Keratinocyte (primary cell): ENCODE measurements at regions not wholly inside any gene's neighbourhood (a gene's known extent, or its start where the extent isn't known, plus 50 kb on each side); places are given as distances from the start of the nearest gene placed in this dataset.

Source experiments
- DNase-seq: peaks from one replicate; pipeline ENCODE4 v3.0.0-alpha.2; 2011; ENCODE audit warnings: low read depth, missing footprints, low spot score
- FAIRE-seq: peaks from 2 replicates; lab custom pipeline; 2011; peaks lifted over from hg19 to GRCh38; lab: Jason Lieb, UNC
- H2AFZ ChIP-seq: 2 replicates; pipeline ENCODE4 v1.6.0; 2012; ENCODE audit warnings: low read length, control low read depth, inconsistent platforms; ENCODE audit not compliant: control insufficient read depth
- H3K27ac ChIP-seq: 2 replicates; pipeline ENCODE4 v1.5.1; 2011; ENCODE audit warnings: low read length; ENCODE audit not compliant: control insufficient read depth, insufficient read depth
- H3K27me3 ChIP-seq: 3 replicates; pipeline ENCODE4 v1.6.0; 2011; ENCODE audit warnings: low read length; ENCODE audit not compliant: control insufficient read depth, insufficient read depth; ENCODE audit errors: extremely low read depth
- H3K36me3 ChIP-seq, 2 experiments: 2 replicates in 1 of 2; 3 replicates in 1 of 2; pipeline ENCODE4 v1.5.1; 2011; ENCODE audit warnings: low read length in 2 of 2, mild to moderate bottlenecking in 1 of 2; ENCODE audit not compliant: control insufficient read depth in 2 of 2, insufficient read depth in 2 of 2; ENCODE audit errors: extremely low read depth in 1 of 2
- H3K4me1 ChIP-seq: 3 replicates; pipeline ENCODE4 v1.5.1; 2011; ENCODE audit warnings: low read length; ENCODE audit not compliant: control insufficient read depth, insufficient read depth; ENCODE audit errors: extremely low read depth
- H3K4me2 ChIP-seq: 3 replicates; pipeline ENCODE4 v1.6.0; 2011; ENCODE audit warnings: low read depth, low read length; ENCODE audit not compliant: control insufficient read depth, insufficient read depth; ENCODE audit errors: extremely low read depth
- H3K4me3 ChIP-seq, 3 experiments: fragments of 200-600 bp in 1 of 3; sonication (generic) in 1 of 3; 2 replicates in 2 of 3; 3 replicates in 1 of 3; pipeline ENCODE4 v1.5.1; 2011 to 2016; ENCODE audit warnings: low read length in 3 of 3, mild to moderate bottlenecking in 3 of 3, control low read depth in 2 of 3, inconsistent platforms in 1 of 3, low read depth in 1 of 3, mixed read lengths in 1 of 3, mixed run types in 1 of 3, moderate library complexity in 1 of 3; ENCODE audit not compliant: control insufficient read depth in 2 of 3, insufficient read depth in 2 of 3; ENCODE audit errors: extremely low read depth in 1 of 3
- H3K79me2 ChIP-seq: 2 replicates; pipeline ENCODE4 v1.6.0; 2012; ENCODE audit warnings: low read length; ENCODE audit not compliant: control insufficient read depth, insufficient read depth
- H3K9ac ChIP-seq: 3 replicates; pipeline ENCODE4 v1.6.0; 2011; ENCODE audit warnings: low read length; ENCODE audit not compliant: control insufficient read depth, insufficient read depth; ENCODE audit errors: extremely low read depth
- H3K9me1 ChIP-seq: 3 replicates; pipeline ENCODE4 v1.6.0; 2011; ENCODE audit warnings: low read length; ENCODE audit not compliant: control insufficient read depth, insufficient read depth; ENCODE audit errors: extremely low read depth
- H3K9me3 ChIP-seq: 2 replicates; pipeline ENCODE4 v1.5.1; 2012; ENCODE audit warnings: low read depth, low read length; ENCODE audit not compliant: control insufficient read depth
- H4K20me1 ChIP-seq: 3 replicates; pipeline ENCODE4 v1.6.0; 2011; ENCODE audit warnings: low read length; ENCODE audit not compliant: control insufficient read depth, insufficient read depth; ENCODE audit errors: extremely low read depth
- EZH2 ChIP-seq: IDR thresholded peaks from one replicate; pipeline ENCODE4 v1.6.1; 2012; ENCODE audit warnings: inconsistent platforms, mild to moderate bottlenecking, low read length, moderate library complexity
- dilution Hi-C: fragments of 300-500 bp; cut with MboI; formaldehyde crosslinking; loops from one replicate; pipeline ENCODE4 v1.7.0; 2020; ENCODE audit warnings: low sequenced_read_pairs; ENCODE audit not compliant: extremely low pct_ligation_motif_present
- TF ChIP-seq, protein P1 (sequence below), 3 experiments: IDR thresholded peaks in 1 of 3; conservative IDR thresholded peaks in 1 of 3; optimal IDR thresholded peaks in 1 of 3; 2 replicates in 2 of 3; 3 replicates in 1 of 3; pipeline versions ENCODE3 to v1.5.1; 2011; ENCODE audit warnings: low read length in 3 of 3, mild to moderate bottlenecking in 3 of 3, moderate library complexity in 2 of 3, control low read depth in 1 of 3, inconsistent platforms in 1 of 3; ENCODE audit not compliant: insufficient read depth in 2 of 3; ENCODE audit errors: extremely low read depth in 1 of 3

DNA sequence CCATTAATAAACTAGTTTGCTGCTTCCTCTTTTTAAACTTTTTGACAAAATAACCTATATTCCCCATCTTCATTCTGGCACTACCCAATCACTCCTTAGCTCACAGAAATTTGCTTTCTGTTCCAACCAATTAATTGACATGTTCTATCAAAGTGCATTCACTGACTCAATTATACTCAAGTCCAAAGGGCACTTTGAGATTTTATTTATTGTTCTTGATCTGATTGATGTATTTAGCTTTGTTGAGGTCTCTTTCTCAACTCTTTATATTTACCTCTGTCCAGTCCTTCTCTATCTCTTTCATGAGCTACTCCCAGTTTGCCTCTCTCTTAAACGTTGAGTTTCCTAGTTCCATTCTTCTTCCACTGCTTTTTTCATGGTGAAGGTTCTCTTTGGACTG lies 104.4 kb upstream of the TENT5A start:
- Histone ChIP-seq H3K4me1 (no peaks in the 10 kb centered on the region), H3K9ac (no peak overlapping the region), H4K20me1 (no peaks in the 10 kb centered on the region), H3K27ac (no peak overlapping the region), H3K9me3 (no peaks in the 10 kb centered on the region), H3K36me3 (no peaks in the 10 kb centered on the region), H3K27me3 (no peaks in the 10 kb centered on the region), H2AFZ (no peak overlapping the region), H3K9me1 (no peaks in the 10 kb centered on the region), H3K79me2 (no peaks in the 10 kb centered on the region), H3K4me2 (no peak overlapping the region), H3K4me3 (no peak overlapping the region)
- dilution Hi-C loops: no loop called here
- DNase-seq (no peak), FAIRE-seq (no peak)
- TF ChIP-seq, protein P1, sequence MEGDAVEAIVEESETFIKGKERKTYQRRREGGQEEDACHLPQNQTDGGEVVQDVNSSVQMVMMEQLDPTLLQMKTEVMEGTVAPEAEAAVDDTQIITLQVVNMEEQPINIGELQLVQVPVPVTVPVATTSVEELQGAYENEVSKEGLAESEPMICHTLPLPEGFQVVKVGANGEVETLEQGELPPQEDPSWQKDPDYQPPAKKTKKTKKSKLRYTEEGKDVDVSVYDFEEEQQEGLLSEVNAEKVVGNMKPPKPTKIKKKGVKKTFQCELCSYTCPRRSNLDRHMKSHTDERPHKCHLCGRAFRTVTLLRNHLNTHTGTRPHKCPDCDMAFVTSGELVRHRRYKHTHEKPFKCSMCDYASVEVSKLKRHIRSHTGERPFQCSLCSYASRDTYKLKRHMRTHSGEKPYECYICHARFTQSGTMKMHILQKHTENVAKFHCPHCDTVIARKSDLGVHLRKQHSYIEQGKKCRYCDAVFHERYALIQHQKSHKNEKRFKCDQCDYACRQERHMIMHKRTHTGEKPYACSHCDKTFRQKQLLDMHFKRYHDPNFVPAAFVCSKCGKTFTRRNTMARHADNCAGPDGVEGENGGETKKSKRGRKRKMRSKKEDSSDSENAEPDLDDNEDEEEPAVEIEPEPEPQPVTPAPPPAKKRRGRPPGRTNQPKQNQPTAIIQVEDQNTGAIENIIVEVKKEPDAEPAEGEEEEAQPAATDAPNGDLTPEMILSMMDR (optimal IDR thresholded peaks at IDR 0.05 in 1 of 3, IDR thresholded peaks at IDR 0.05 in 1 of 3, conservative IDR thresholded peaks at IDR 0.05 in 1 of 3; ENCODE audit: extremely low read depth in 1 of 3, insufficient read depth in 2 of 3, low read length in 3 of 3): no peak
- TF ChIP-seq EZH2: no peak

DNA sequence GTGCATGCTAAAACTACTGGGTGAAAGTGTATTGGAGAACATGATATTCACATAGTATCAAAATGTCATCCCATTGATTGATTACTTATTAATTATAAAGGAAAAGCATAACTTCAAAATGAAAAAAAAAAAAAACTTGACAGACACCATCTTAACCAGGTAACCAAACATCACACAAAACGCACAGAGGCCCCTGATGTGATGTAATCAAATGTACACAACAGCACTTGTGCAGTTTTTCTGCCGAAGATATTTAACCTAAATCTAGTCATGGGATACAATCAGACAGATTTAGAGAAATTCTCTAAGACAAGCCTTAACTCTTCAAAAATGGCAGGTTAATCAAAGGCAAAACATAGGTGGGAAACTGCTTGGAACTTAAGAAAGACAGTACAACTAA lies 102.0 kb upstream of the TENT5A start:
- H3K4me3 ChIP-seq: no peak overlapping the region
- no peaks in the 10 kb centered on the region for H3K27me3 ChIP-seq
- H3K9ac ChIP-seq: no peak overlapping the region
- H3K36me3 ChIP-seq: no peaks in the 10 kb centered on the region
- TF ChIP-seq, protein P1 (optimal IDR thresholded peaks at IDR 0.05 in 1 of 3, IDR thresholded peaks at IDR 0.05 in 1 of 3, conservative IDR thresholded peaks at IDR 0.05 in 1 of 3; ENCODE audit: extremely low read depth in 1 of 3, insufficient read depth in 2 of 3, low read length in 3 of 3): no peak
- no peak for TF ChIP-seq EZH2
- no peak overlapping the region for H3K27ac ChIP-seq
- H3K9me1 ChIP-seq: no peaks in the 10 kb centered on the region
- no peak for FAIRE-seq
- no peaks in the 10 kb centered on the region for H3K4me1 ChIP-seq
- no peak overlapping the region for H3K4me2 ChIP-seq
- H3K79me2 ChIP-seq: no peaks in the 10 kb centered on the region
- no peak for DNase-seq
- no peaks in the 10 kb centered on the region for H3K9me3 ChIP-seq
- no peak overlapping the region for H2AFZ ChIP-seq
- H4K20me1 ChIP-seq: no peaks in the 10 kb centered on the region
- dilution Hi-C loops: no loop called here
